COLO829 (cell line): ENCODE measurements at regions not wholly inside any gene's neighbourhood (a gene's known extent, or its start where the extent isn't known, plus 50 kb on each side); places are given as distances from the start of the nearest gene placed in this dataset.
A peak's percentile ranks its signal among the peaks of the same experiment; 100 is the strongest.
"Not testable (repeated sequence)": the region's sequence is repeated elsewhere in the genome, so short reads cannot be mapped to it uniquely, and the experiment has no call there.

ENCODE experiments used
- DNase-seq: peaks from one replicate; pipeline ENCODE4 v3.0.0; 2012; ENCODE audit warnings: low spot score

- DNase-seq: peak; percentile 73
Measured at GRCh38 chr4:123600987-123601904, 204.7 kb downstream of the SPRY1 start.

- DNase-seq: no peak
Measured at GRCh38 chr4:123602007-123602406, 205.4 kb downstream of the SPRY1 start.

- no peak for DNase-seq
Measured at GRCh38 chr4:123603165-123603564, 206.6 kb downstream of the SPRY1 start.

- DNase-seq: not testable (repeated sequence)
Measured at GRCh38 chr4:123605797-123606196, 209.2 kb downstream of the SPRY1 start.

GRCh38 chr4:123606336-123606735 lies 209.7 kb downstream of the SPRY1 start:
- DNase-seq: no peak

GRCh38 chr4:123606946-123607542 lies 210.4 kb downstream of the SPRY1 start:
- no peak for DNase-seq

GRCh38 chr4:123609829-123610228 lies 213.2 kb downstream of the SPRY1 start:
- no peak for DNase-seq

GRCh38 chr4:123613586-123614344 lies 217.2 kb downstream of the SPRY1 start:
- no peak for DNase-seq

GRCh38 chr4:123615901-123616300 lies 219.3 kb downstream of the SPRY1 start:
- DNase-seq: no peak

DNA sequence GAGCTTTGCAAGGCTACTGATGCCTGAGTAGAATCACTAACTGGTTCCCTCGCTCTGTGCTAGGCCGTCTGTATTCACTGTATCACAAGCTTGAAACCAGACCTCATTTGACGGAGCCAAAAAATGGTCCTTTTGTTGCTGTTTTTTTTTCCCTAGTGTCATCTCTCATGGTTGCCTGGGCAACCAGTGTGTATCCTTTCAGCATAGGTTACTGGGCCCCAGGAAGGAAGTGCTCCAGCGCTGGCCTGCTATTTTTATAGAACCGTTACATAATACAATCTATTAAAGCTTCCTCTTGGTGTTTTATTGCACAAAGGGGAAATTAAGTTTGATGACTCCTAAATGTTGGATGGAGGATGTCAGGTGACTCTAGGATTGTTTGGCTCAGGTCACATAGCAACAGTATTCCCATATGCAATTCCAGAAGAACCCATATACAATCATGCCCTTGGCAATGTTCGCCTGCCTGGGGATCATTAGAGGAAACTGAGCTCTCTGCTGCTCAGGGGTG lies 220.4 kb downstream of the SPRY1 start:
- DNase-seq: peak; percentile 98

DNA sequence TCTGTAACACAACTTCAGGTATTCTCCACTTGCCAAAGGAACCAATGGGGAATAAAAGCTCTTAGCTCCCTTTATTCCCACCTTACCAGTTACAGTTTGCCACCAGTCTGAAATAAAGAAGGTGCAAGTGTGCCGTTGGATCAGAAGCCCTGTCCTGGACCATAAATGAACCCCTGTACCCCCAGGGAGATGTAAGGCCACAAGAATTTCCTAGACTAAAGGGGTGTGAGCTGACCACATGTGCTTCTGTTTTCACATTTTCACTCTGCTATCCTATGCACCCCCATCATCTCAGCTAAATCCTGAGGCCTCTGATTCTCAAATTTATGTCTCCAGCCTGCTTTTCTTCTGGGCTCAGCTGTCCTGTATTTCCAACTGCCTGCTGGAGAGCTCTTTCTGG lies 221.2 kb downstream of the SPRY1 start:
- no peak for DNase-seq

- no peak for DNase-seq
Measured at GRCh38 chr4:123618606-123619005, 222.0 kb downstream of the SPRY1 start.

GRCh38 chr4:123619326-123619725 lies 222.7 kb downstream of the SPRY1 start:
- no peak for DNase-seq

GRCh38 chr4:123619895-123620294 lies 223.3 kb downstream of the SPRY1 start:
- DNase-seq: no peak

DNA sequence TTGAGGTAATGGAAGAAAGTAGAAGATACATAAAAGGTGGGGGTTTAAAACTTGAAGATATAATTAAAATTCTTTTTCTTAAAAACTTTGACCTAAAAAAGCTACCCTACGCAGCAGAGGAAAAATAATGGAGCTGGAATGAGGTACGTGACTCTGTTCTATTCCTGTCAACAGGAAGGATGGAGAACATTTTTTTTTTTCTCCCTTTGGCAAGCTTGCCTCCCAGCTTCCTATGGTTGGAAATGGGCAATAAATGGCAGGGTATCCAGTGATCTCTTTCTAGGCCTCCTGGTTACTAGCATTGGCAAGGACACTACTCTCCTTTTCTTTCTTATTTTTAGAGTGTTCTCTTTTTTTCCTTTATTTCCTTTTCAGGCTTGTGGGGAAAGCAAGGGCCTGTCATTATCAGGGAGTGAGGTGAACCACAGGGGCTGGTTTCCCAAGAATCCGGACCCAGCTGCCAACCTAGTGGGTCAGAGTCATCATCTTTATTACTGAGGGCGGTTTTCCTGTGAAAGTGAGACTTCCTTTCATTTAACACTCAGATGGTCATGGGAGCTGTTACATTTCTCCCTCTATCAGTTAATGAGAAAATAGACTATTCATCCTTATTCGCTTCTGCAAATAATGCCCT lies 224.6 kb downstream of the SPRY1 start:
- no peak for DNase-seq

GRCh38 chr4:123622572-123622971 lies 226.0 kb downstream of the SPRY1 start:
- no peak for DNase-seq

DNA sequence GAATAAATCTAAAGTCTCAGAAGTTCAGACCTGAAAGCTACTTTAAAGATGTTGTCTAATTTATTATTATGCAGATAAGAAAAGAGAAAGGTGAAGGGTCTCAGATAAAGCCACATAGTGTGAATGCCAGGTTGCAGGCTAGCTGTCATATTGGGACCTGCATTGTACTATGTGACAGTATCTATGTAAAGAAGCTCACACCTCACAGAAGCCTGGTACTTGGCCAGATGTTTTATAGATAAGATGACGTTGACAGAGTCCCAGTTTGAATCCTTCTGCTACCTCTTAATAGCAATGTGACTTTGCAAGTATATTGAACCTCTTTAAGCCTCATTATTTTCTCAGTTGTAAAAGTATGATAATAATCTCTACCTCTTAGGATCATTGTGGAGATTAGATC lies 227.0 kb downstream of the SPRY1 start:
- DNase-seq: no peak

- DNase-seq: no peak
Measured at GRCh38 chr4:123624959-123625358, 228.4 kb downstream of the SPRY1 start.

GRCh38 chr4:123628288-123628687 lies 231.7 kb downstream of the SPRY1 start:
- DNase-seq: no peak

- DNase-seq: peak; percentile 48
Measured at GRCh38 chr4:123631786-123632692, 235.4 kb downstream of the SPRY1 start.

GRCh38 chr4:123632693-123633030 lies 236.1 kb downstream of the SPRY1 start:
- no peak for DNase-seq
